ENCODE measurements at regions not wholly inside any gene's neighbourhood (a gene's known extent, or its start where the extent isn't known, plus 50 kb on each side); places are given as distances from the start of the nearest gene placed in this dataset.

- TF ChIP-seq EZH2phosphoT487 (IDR thresholded peaks at IDR 0.05; ENCODE audit: insufficient read depth, low read depth), result no peak
- TF ChIP-seq EZH2 (IDR thresholded peaks at IDR 0.05; ENCODE audit: insufficient read depth, poor library complexity, severe bottlenecking), result no peak
These were observed 94.6 kb downstream of the RTP5 start for GRCh38 chr2:241964133-241964532.

Measured in GM23248 (cell line).